Muscle of back (tissue), 3 donors: ENCODE measurements at regions not wholly inside any gene's neighbourhood (a gene's known extent, or its start where the extent isn't known, plus 50 kb on each side); places are given as distances from the start of the nearest gene placed in this dataset.
"Not testable (repeated sequence)": the region's sequence is repeated elsewhere in the genome, so short reads cannot be mapped to it uniquely, and the experiment has no call there.

Experiments used
- DNase-seq, 3 donors: peaks; one replicate each; pipeline versions ENCODE4 v3.0.0 to v3.0.0-alpha.2; 2013

DNA sequence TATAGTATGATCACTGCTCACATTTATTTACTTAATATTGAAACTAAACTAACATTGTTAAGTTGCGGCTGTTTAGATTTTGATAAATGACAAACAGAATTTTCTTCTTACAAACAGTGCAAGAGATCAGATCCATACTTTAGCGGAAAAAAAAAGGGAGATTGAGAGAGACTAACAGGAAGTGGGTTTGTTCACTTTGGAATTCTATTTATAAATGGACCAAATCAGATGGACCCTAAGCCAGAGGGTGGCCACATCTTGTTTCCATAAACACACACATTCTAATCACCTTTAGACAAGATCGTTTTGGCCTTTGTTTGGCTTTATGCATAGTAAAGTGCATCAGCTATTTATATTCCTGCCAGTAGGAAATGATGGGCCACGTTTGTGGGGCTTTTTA lies 381.4 kb upstream of the CD180 start:
- DNase-seq, result peak in 1 of 3 donors; percentile 15

DNA sequence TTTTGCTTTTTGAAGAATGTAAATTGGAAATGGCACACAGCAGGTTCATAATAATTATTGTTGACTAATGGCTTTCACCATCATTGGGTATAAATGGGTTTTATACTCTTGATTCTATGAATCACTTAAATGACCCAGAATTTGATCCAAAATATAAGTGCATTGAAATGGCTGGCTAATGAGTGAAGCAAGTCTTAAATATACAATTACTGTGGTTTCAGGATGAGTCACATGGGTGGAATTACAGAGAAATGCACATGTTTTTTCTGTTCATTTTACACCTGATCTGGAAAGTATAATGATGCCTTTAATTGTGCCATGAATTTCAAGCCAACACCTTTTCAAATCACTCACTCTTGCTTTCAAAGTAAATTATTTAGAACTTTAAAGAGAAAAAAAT lies 380.8 kb upstream of the CD180 start:
- DNase-seq, result no peak

GRCh38 chr5:67576112-67576511 lies 379.5 kb upstream of the CD180 start:
- DNase-seq, result no peak

DNA sequence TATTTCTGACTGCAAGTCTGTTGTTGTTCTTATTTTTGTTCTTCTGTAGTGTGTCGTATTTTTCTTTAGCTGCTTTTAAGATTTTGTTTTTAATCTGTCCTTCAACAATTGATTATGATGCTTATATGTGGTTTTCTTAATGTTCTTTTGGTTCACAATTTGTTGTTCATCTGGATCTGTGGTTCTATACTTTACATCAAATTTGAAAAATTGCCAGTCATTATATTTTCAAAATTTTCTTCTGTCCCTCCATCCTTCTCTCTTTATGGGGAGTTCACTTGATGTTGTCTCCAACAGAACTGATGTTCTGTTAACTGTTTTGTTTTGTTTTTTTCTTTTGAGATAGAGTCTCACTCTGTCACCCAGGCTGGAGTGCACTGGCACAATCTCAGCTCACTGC lies 378.5 kb upstream of the CD180 start:
- no peak for DNase-seq

DNA sequence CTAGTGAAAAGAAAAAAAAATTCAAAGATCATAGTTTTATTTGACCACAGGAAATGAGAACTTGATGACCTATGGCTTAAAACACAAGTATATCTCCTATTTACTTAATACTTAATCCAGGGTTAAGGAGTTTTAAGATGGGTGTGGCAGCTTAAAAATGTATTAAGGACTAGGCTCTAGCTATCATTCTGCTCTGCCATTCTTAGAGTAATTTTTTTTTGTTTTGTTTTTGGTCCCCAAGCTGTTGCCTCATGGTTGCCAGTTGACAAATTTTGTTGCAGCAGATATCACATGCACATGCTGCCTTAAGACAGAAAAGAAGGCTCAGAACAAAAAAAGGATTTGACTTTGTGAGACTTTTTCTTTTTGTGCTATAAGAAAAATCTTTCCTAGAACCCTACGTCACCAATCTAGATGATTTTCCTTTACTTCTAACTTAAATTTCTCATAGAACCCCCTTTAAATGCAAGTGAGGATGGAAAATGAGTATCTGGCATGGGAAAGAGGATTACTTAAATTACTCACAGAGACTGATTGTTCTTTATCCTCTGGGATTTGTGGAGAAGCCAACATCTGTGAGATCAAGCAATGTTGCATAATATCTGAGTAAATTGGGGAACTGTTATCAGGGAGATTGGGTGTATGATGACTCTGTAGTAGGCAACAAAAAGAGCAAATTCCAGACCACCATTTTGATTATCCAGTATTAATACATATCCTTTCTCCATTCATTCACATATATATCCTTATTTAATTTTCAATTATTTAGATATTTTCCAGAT lies 364.7 kb upstream of the CD180 start:
- no peak for DNase-seq

DNA sequence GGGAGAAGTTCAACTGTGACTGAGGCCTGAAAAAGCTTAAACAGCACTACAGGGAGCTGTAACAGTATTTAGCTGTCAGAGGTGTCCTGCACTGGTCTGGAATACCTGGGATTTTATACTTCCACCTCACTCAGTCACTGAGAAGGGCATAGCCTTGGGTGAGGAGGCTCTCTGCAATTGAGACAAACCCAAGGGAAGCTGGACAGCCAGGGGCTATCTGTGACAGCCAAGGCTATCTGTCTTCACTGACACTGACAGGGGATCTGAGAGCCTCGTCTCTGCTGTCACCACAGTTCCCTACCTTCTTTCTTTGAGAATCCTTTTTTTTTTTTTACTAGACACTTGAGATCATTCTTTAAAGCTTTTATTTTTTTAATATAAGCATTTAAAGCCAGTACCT lies 356.2 kb upstream of the CD180 start:
- no peak for DNase-seq

DNA sequence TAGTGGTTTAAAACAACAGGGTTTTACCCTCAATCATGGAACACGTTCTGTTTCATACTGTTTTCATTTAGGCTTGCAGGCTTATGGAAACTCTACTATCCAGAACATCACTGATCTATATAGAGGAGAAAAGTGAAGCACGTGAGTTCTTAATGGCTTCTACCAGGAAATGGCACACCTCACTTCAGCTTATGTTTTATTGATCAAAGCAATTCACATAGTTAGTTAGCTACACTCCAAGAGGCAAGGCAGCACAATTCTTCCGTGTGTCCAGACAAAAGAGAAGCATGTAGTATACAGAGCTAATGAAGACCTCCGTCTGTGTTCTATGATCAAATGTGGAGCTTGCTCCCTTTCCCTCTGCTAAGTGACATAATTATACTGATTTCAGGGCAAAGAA lies 353.3 kb upstream of the CD180 start:
- peak in 1 of 3 donors; percentile 20 for DNase-seq

DNA sequence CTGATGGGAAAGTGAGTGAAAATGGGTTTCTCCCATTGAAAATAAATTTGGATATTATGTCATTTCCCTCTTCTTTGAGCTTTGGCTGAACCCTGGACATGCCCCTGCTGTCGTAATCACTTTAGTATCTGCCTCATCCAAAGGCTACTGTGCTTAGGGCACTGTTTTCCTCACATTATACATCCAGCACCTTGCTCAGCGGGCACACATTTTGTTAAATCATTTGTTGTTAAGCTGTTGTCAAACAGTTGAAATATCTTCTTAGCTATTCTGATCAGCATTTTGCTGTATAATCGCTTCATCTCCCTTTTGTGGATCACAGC lies 352.7 kb upstream of the CD180 start:
- peak in 2 of 3 donors; percentile 62 to 88 for DNase-seq

GRCh38 chr5:67548520-67549295 lies 352.1 kb upstream of the CD180 start:
- DNase-seq, result no peak

DNA sequence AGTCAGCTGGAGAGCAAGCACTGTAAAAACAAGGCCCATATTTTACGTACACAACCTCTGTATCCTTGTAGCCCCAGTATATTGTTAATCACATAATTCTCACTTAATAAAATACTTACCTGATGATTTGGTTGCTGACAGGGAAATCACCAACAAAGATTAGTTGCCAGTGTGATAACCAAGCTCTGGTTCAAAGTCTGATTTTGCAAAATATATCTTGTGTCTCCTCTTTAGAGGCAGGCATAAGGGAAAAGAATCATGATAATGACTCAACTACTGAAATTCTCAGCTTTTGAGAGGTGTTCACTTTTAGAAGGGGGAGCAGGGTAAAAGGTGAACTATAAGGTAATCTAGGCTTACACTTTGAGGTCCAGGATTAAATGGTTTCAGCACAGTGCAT lies 351.1 kb upstream of the CD180 start:
- DNase-seq, result no peak

DNA sequence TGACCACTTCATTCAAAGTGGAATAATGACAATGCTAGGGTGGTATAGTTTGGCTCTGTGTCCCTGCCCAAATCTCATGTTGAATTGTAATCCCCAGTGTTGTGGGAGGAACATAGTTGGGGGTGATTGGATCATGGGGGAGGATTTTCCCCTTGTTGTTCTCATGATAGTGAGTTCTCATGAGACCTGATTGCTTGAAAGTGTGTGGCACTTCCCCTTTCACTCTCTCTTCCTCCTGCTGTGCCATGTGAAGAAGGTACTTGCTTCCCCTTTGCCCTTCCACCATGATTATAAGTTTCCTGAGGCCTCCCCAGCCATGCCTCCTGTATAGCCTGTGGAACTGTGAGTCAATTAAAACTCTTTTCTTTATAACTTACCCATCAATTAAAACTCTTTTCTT lies 348.3 kb upstream of the CD180 start:
- DNase-seq, result not testable (repeated sequence)

- DNase-seq, result peak; percentile 56 to 85 (median 75)
These were observed 347.2 kb upstream of the CD180 start for GRCh38 chr5:67543720-67544270.

GRCh38 chr5:67542479-67542878 lies 345.9 kb upstream of the CD180 start:
- no peak for DNase-seq

DNA sequence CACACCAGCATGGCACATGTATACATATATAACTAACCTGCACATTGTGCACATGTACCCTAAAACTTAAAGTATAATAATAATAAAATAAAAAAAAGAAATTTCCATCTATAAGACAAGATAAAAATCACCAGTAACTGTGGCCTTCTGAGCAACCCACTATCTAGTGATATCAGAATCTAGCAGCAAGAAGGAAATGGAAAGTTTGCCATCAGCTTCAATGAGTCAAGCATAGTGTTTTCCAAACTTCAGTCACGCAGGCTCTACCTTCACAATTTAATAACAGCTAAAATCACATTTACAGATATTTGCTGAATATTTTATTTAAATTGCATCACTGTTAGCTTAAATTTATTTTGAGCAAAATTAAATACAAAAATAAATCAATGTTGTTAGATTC lies 345.3 kb upstream of the CD180 start:
- no peak for DNase-seq

GRCh38 chr5:67538855-67539506 lies 342.4 kb upstream of the CD180 start:
- no peak for DNase-seq

- no peak for DNase-seq
These were observed 341.0 kb upstream of the CD180 start for GRCh38 chr5:67537439-67538148.

DNA sequence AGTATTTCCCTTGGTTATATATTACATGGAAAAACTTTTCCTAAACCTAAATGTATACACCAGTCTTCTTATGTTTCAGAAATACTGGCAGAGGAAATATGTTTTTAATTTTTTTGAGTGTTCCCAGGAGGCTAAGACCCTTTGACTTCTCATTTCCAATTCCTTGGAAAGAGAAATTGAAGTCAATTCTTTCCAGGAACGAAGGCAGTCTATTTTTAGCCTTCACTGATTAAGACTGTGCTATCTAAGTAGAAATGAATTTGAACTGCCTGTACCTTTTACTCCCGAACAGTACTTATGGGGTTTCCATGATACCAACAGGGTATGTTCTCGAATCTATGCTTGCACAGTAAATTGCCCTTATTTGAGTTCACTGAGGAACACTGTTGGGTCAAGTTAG lies 340.3 kb upstream of the CD180 start:
- peak in 1 of 3 donors; percentile 68 for DNase-seq

DNA sequence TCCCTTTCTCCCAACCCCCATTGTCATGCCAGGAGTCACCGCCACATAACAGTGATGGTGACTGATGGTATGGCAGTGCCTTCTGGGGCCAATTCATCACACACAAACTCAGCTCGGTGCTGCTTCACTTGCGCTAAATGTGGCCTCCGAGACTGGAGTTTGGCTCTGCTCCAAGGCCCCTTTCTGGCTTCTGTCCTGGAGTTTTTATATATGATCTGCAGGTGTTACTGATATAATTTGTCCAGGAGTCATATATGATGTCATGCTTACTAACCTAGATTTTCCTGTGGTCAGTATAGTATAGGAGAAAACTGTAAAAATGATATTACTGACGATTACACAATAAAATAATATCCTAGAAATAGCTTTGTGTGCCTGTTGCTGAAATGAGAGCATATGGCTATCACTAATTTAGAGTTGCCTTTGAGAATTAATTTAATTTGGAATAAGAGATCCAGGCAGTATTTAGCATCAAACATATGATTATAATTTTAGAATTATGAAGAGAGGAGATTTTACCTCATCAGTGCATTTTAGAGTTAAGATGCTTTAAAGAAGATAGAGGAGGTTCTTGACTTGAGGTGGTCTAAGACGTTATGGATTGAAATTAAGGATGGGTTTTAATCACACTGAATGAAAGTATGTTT lies 334.1 kb upstream of the CD180 start:
- peak; percentile 40 to 65 (median 41) for DNase-seq

DNA sequence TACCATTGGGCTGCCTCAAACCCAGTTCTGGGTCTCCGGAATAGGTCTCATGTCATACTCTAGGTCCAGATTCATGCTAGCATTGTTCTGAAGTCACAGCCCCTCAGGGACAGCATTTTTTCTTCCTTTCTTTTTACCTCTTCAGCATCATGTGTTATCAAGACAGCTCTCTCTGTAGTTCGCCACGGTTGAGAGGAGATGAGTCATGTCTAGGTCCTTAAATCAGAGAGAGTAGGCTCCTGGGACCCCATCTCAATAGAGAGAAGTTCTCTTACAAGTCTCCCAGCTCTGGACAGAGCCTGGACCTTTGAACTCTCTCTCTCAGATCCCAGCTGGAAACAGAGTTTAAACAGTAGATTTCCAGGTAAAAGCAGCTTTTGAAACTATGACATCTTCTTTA lies 332.4 kb upstream of the CD180 start:
- DNase-seq, result no peak

- DNase-seq, result no peak
These were observed 330.2 kb upstream of the CD180 start for GRCh38 chr5:67526793-67527192.

DNA sequence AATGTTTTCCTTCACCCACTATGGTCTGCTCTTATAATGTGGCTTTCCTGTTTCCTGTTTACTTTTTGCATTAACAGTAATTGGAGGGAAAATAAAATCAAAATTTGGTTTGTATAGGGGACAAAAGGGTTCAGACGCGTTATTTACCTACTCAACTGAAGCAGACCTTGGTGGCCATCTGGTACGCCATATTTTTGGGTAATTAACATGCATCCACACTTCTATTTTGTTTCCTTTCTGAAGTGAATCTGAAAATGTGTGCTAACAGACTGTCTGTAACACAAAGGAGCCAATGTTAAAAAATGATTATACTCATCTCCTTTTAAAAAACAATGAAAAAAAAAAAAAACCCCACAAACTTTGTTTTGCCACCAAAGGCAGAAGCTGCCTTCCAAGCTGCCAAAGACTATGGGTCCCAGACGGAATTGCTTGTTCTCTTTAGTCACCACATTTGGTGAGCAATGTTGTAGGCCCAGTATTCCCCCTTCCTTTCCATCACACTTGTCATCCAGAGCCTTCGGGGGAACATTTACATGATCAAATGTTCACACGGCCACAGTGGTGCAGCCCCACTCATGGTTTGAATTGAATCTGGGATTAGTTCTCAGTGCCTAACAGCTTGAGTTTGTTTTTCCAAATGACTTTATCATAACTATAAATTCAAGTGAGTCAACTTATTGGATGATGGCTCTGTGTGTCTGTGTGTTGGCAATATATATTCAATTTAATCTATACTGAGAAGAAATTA lies 323.7 kb upstream of the CD180 start:
- DNase-seq, result peak; percentile 38 to 72 (median 47)
